COLO829 (cell line): ENCODE measurements at regions not wholly inside any gene's neighbourhood (a gene's known extent, or its start where the extent isn't known, plus 50 kb on each side); places are given as distances from the start of the nearest gene placed in this dataset.
"Not testable (repeated sequence)": the region's sequence is repeated elsewhere in the genome, so short reads cannot be mapped to it uniquely, and the experiment has no call there.

Experiments
- DNase-seq: peaks from one replicate; pipeline ENCODE4 v3.0.0; 2012; ENCODE audit warnings: low spot score

DNA sequence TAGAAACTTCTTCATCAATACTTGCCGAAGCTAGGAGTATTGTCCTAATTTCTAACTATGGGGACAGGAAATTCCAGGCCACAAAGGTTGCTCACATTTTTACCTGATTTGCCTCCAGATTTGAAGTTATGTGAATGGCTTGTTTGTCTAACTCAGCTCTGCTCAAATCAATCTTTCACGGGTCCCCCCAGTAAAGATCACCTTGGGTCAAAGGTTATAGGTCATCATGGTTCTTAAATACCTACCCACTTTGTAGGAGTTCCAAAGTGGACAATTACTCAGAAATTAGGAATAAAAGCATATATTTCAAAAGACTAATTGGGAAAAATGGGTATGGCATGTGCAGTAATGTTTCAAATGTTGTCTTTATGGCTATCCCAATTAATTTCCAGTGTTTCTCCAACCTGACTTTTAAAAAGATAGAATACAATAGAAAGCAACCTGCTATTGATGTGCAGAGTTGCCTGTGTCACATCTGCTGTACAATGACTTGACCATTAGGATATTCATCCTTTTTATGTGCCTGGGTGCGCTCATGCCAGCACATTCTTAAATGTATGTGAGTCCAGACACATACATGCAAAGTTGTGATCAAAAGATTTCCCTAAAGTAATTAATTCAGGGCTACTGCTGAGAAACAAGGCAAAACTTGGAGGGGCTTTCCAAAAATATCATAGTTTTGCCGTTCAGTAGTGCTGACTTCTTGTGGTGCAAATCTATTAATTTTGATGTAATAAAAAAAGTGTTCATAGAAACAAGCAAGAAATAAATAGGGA is 126.1 kb downstream of the MYCN start:
- no peak for DNase-seq

DNA sequence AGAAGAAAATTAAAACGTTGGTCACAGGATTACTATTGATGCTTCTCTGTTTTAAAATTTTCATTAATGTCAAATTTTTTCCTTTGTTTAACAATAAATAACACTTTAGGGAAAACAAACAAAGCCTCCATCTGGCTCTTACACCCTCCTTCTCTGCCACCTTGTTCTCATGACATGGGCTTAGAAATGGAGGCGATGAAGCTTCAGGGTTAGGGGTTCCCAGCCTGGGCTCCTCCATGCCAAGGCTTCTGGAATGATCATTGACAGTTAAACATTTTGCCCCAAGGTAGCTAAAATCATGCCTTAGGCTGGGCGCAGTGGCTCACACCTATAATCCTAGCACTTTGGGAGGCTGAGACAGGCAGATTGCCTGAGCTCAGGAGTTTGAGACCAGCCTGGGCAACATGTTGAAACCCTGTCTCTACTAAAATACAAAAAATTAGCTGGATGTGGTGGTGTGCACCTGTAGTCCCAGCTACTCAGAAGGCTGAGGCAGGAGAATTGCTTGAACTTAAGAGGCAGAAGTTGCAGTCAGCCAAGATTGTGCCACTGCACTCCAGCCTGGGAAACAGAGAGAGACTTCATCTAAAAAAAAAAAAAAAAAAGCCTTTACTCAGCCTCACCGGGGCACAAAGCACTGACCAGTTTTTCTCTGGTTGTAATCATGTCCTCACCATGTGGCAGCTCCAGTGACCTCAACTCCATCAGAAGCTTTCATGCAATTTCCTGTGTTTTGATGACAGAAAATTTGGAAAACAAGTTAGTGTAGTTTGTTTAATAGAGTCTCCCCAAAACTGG is 125.1 kb downstream of the MYCN start:
- not testable (repeated sequence) for DNase-seq

DNA sequence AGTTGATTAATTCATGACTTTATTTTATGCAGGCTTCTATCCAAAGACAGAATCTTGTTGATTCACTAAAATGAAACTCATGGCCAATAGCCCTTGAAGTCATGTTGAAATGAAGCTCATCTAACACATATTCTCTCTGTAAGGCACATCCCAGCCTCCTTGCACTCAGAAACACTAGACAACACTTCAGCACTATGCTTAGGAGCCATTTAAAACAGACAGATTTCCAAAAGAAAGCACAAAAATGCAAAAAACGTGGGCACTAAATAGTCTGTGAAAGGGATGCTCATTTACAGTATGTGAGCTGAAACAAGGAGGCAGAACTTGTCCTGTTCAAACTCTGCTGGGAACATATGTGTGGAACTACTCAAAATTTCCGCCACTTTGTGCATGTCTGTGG is 124.4 kb downstream of the MYCN start:
- DNase-seq = no peak

DNA sequence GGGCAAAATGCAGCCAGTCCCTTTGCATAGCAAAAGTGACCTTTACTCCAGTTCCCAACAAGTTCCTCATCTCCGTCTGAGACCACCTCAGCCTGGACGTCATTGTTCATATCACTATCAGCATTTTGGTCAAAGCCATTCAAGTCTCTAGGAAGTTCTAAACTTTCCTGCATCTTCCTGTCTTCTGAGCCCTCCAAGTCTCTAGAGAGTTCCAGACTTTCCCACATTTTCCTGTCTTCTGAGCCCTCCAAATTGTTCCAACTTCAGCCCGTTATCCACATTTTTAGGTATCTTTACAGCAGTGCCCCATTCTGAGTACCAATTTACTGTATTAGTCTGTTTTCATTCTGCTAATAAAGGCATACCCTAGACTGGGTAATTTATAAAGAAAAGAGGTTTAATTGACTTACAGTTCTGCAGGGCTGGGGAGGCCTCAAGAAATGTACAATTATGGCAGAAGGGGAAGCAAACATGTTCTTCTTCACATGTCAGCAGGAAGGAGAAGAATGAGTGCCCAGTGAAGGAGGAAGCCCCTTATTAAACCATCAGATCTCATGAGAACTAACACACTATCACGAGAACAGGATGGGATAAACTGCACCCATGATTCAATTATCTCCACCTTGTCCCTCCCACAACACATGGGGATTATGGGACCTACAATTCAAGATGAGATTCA is 123.7 kb downstream of the MYCN start:
- DNase-seq = no peak

DNA sequence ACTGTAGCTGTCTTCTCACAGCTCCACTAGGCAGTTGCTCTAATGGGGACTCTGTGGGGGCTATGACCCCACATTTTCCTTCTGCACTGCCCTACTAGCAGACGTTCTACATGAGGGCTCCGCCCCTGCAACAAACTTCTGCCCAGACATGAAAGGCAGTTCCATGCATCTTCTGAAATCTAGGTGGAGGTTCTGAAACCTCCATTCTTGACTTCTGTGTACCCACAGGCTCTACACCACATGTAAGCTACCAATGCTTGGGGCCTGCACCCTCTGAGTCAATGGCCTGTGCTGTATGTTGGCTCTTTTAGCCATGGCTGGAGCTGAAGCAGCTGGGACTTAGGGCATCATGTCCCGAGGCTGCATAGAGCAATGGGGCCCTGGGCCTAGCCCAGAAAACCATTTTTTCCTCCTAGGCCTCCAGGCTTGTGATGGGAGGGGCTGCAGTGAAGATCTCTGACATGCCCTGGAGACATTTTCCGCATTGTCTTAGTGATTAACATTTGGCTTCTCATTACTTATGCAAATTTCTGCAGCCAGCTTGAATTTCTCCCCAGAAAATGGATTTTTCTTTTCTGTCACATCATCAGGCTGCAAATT is 123.0 kb downstream of the MYCN start:
- DNase-seq = no peak

DNA sequence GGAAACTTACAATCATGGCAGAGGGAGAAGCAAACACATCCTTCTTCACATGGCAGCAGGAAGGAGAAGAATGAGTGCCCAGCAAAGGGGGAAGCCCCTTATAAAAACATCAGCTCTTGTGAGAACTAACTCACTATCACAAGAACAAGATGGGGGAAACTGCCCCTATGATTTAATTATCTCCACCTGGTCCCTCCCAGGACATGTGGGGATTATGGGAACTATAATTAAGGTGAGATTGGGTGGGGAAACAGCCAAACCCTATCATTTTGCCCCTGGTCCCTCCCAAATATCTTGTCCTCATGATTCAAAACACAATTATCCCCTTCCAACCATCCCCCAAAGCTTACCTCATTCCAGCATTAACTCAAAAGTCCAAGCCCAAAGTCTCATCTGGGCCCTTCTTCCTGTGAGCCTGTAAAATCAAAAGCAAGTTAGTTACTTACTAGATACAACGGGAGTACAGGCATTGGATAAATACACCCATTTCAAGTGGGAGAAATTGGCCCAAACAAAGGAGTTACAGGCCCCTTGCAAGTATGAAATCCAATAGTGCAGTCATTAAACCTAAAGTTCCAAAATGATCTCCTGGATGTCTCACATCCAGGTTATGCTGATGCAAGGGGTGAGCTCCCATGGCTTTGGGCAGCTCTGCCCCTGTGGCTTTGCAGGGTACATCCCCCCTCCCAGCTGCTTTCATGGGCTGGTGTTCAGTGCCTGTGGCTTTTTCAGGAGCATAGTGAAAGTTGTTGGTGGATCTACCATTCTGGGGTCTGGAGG is 122.3 kb downstream of the MYCN start:
- no peak for DNase-seq

DNA sequence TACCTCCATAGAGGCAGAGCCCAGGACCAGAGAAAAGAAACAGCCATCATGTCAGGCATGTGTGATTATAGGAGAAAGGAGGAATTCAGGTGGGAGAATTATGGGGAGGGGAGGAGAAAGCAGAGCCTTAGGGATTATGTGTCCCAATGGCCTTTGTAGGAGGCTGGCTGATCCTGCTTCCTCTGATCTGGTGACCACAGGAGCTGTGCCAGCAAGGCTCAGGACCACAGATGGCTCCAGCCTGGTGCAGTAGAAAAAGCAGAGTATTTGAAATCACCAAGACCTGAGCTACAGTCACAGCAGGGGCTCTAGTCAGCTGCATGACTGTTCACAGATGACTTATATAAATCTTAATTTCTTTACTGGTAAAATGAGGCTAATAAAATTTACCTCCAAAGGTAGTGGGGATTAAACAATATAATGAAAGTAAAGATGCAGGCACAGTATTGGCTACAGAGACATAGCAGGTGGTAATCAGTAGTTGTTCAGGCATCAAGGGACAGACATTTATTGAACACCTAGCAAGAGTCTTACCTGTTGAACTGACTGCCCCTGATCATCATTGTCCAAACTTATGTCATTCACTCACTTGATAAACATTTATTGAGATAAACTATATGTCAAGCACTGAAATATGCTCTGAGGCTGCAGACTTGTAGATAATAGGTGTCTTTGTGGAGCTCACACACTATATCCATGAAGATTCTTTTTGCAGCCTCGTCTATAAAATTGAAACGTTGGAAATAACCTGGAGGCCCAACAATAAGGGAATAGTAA is 121.3 kb downstream of the MYCN start:
- no peak for DNase-seq

DNA sequence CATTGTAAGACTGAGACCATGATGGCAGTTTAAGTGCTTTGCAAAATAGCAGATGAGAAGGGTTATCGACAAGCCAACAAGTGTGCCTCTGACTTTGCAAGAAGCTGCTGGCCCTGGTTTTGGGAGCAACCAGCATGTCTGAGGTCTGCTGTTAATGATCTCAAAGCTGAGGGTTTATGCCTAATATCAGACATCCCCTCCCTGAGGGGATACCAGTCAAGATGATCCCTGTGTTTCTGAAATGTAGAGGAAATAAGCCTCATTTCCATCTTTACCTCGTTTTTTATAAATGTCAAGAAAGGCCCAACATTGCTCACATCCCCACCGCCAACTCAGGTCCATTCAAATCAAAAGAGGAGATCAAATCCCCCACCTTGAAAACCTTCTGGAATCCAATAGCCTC is 120.6 kb downstream of the MYCN start:
- DNase-seq = no peak

DNA sequence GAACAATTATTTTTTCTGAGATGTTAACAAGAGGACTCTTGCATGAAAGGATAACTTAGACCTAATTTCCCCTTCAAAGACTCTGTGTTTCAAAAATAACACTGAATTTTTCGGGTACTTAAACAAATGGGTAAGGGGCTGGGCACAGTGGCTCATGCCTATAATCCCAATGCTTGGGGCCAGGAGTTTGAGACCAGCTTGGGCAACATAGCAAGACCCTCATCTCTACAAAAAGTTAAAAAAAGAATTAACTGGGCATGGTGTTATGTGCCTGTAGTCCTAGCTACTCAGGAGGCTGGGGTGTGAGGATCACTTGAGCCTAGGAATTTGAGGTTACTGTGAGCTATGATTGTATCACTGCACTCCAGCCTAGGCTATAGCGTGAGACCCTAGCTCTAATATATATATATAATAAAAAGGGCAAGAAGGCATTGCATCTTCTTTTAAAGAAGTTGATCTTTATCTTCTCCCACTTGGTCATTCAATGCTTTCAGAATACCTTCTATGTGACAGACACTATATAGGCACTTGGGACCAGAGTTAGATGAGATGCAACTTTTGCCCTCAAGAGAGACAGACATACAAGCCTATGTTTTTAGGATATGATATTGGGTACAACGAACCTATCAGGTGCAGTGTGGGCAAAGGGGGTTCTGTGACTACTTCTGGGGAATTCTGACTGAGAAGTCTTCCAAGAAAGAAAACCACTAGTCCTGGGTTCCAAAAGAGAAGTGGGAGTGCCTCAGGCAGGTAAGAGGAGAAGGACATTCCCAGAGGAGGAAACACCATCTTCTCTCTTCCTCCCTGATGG is 120.0 kb downstream of the MYCN start:
- no peak for DNase-seq

DNA sequence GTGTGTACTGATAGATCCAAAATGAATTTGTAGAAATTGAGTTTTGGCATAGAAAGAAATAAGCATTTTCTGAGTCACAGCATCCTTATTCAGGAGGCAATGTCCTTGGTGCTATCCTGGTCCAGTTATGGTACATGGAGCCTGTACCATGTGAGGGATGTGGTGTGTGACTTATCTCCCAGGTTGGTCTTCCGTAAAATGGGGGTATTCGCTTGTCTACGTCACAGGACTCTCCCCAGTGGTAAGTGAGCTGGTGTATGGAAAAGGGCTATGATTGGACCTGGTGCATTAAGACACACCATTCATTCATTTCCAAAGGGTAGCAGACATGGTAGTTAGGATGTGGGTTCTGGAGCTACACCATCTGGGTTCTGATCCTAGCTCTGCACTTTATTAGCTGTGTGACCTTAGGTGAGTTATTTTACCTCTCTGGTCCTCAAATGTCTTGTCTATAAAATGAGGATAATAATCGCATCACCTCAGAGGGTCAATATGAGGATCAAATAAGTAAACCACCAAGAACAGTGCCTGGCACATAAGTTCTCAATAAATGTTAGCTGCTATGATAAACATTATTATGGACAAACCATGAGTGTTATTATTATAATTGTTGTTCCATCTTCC is 119.2 kb downstream of the MYCN start:
- DNase-seq = no peak

DNA sequence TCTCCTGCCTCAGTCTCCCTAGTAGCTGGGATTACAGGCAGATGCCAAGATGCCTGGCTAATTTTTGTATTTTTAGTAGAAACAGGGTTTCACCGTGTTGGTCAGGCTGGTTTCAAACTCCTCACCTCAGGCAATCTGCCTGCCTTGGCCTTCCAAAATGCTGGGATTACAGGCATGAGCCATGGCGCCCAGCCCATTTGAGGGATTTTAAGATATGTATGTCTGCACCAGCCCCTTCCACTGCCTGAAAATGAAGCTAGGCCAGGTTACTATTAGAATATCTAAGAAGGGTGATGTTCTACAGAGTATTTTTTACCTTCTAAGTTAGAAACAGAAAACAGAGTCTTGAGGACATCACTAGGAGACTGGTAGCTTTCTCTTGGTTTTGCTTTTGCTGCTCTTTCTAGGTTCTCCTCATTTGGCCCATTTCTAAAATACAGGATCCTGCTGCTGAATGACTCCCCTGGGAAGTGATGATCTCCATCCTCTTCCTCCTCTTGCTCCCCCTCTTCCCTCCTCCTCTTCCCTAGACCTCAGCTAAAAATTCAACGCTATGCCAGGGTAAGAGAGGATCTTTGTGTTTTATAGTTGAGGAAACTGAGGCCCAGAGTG is 118.5 kb downstream of the MYCN start:
- no peak for DNase-seq

DNA sequence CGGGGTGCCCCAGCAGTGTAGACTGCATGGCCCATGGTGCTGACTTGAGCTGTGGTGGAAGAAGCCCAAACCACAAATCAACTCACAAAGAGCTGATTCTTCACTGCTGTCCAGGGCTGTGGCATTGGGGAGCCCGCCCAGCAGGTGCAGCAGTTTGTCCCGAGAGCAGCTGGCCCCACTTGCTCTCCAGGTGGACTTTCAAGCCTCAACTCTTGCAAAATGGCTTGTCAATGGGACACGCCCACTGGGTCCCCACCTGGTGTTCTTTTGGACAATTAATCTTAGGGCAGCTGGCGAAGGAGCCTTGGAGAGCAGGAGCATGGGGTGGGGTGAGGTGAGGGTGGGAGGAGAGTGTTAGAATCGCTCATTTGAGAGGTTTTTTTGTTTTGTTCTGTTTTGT is 117.9 kb downstream of the MYCN start:
- DNase-seq = no peak

DNA sequence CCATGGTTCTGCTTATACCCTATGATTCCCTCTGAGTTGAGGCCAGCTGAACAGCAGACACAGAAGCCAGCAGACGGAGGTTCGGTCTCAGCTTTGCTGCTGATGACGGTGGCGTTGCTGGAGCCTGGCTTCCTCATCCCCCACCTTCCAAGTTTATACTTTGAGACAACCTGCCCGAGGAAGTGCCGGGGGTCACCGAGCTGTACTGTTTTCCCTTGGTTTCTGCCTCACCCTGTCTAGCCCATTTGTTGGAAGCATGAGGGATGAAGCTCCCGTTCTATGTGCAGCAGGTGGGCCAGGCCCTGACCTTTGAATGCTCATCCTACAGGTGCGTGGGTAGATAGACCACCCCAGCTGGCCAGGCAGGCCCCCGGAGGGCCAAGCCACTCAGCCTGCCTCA is 117.3 kb downstream of the MYCN start:
- DNase-seq = no peak

DNA sequence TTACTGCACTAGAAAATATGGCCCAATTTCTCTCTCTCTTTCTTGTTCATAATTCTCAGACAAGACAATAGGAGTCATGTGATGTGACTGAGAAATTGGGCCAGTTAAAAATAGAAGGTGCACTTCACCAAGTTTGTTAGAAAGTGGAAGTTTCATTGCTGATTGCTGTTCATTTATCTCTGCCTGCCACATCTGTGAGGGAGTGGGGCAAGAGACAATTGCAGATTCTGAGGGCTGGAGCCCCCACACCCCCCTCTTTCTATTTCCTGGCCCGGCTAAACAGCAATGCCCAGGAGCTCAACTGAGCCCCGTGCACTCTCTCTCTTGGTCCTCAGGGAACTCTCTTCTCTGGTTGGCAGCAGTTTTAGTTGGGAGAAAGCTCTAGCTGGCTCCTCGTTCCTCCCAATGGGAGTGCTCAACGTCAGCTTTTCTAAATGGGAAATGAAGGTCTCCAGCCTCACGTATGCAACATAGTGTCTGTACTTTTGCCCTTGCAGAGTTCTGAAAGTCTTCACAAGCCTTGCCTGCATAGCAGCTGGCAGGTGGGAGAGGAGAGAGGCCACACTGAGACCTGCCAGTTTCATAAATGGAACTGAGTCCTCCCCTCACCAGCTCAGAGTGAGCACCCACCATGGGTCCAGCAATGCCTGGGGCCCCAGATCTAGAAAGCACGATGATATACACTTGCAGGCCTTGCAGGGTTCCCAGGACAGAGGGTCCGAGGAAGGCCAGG is 115.7 kb downstream of the MYCN start:
- no peak for DNase-seq

DNA sequence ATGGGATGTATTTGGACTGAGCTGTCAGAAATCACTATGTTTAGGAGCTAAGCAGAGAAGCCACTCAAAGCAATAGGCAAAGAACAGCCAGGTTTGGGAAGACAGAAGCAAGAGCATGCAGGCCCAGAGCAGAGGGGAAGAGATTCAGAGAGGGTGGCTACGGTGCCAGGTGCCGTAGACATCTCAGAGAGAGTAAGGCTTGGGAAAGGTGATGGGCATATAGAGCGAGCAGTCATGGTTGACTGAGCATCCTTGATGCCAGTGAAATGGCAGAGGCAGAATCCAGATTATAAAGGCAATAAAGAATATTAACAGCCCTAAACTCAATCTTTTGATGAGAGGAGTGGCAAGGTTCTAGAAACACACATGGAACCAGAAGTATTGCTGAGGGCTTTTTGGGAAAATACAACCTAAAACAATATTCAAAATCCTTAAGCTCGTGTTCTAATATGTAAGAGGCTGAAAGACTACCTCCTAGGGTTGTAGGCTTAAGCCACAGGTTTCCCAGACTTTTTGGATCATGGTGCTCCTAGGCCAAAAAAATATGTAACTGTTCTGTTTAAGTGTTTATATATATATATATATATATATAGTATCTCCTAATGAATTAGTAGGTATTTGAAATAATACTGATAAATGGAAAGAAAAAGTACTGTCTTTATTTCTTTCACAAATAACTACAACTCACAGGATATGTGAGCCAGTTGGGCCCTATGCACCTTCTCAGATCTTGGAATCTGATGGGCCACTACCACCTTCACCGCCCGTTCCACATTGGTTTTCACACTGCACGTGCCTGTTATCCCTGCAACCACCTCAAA is 113.3 kb downstream of the MYCN start:
- no peak for DNase-seq

DNA sequence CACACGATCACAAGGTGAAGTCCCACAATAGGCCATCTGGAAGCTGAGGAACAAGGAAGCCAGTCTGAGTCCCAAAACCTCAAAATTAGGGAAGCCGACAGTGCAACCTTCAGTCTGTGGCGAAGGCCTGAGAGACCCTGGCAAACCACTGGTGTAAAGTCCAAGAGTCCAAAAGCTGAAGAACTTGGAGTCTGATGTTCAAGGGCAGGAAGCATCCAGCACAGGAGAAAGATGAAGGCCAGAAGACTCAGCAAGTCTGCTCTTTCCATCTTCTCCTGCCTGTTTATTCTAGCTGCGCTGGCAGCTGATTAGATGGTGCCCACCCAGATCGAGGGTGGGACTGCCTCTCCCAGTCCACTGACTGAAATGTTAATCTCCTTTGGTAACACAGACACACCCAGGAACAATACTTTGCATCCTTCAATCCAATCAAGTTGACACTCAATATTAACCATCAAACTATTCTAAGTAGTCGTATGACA is 112.3 kb downstream of the MYCN start:
- DNase-seq = not testable (repeated sequence)

DNA sequence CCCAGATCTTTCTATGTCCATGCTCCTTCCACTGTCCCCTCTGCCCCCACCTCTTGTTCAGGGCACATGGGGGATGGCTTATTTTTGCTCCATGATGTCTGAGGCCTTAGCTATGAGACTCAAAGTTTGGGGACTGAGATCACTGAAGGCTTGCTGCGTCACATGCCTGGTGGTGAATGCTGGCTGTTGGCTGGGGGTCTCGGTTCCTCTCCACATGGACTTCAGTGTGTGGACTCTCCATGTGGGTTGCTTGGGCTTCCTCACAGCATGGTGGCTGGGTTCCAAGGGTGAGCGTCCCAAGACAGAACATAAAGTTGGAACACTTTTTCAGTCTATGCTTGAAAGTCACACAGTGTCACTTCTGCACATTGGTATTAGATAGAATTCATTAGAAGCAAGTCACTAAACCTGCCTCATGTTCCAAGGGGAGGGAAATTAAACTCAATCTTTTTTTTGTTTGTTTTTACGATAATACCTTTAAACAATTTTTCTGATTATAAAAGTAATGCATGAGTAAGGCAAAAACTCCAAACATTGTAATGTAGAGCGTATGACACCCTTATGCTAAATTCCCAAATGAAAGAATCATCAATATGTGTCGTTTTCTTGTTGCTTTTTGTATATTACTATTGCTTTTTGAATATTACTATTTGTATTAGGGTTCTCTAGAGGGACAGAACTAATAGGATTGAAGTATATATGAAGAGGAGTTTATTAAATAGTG is 111.7 kb downstream of the MYCN start:
- DNase-seq = no peak
